ENCODE measurements at regions not wholly inside any gene's neighbourhood (a gene's known extent, or its start where the extent isn't known, plus 50 kb on each side); places are given as distances from the start of the nearest gene placed in this dataset.

DNA sequence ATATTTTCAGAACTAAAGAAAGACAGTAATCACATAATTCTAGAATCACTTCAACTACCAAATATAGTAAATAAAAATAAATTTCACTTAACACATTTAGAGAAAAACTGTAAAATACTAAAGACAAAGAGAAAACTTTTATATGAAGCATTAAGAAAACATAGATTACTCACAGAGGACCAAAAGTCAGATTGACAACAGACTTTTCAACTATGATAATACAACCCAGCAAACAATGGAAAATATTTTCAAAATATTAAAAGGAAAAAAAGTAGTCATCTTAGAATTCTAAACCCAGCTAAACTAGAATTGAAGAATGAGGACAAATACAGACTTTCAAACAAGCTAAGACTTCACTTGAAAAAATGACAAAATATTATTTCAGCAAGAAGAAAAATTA is 164.8 kb upstream of the ARID1B start:
- Histone ChIP-seq H3K9ac (no peak overlapping the region), H3K4me3 (ENCODE audit: low read depth, low read length) (no peak overlapping the region), H3K79me2 (no peaks in the 10 kb centered on the region), H3K36me3 (ENCODE audit: control insufficient read depth, insufficient read depth, low read length) (no peaks in the 10 kb centered on the region), H3K4me2 (ENCODE audit: low read length) (no peak overlapping the region), H3K27me3 (ENCODE audit: control insufficient read depth, insufficient read depth, low read length) (no peaks in the 10 kb centered on the region), H3K9me3 (ENCODE audit: control insufficient read depth, low read length) (no peaks in the 10 kb centered on the region), H3K4me1 (peaks cover 6% of the 10 kb centered on the region), H2AFZ (no peak overlapping the region), H3K27ac (no peak overlapping the region)
- TF ChIP-seq CTCF (IDR thresholded peaks at IDR 0.05) = no peak

GRCh38 chr6:156602066-156602385 is 175.2 kb upstream of the ARID1B start:
- H3K36me3 ChIP-seq (ENCODE audit: control insufficient read depth, insufficient read depth, low read length) = no peaks in the 10 kb centered on the region
- H2AFZ ChIP-seq = no peak overlapping the region
- no peak overlapping the region for H3K27ac ChIP-seq
- no peak for TF ChIP-seq CTCF (IDR thresholded peaks at IDR 0.05)
- H3K9me3 ChIP-seq (ENCODE audit: control insufficient read depth, low read length) = no peaks in the 10 kb centered on the region
- no peak overlapping the region for H3K9ac ChIP-seq
- H3K27me3 ChIP-seq (ENCODE audit: control insufficient read depth, insufficient read depth, low read length) = no peaks in the 10 kb centered on the region
- H3K4me3 ChIP-seq (ENCODE audit: low read depth, low read length) = no peak overlapping the region
- H3K4me1 ChIP-seq = peaks cover 11% of the 10 kb centered on the region
- no peaks in the 10 kb centered on the region for H3K79me2 ChIP-seq
- H3K4me2 ChIP-seq (ENCODE audit: low read length) = no peak overlapping the region

- Histone ChIP-seq H3K36me3 (ENCODE audit: control insufficient read depth, insufficient read depth, low read length) (no peaks in the 10 kb centered on the region), H3K9ac (no peak overlapping the region), H3K9me3 (ENCODE audit: control insufficient read depth, low read length) (no peaks in the 10 kb centered on the region), H2AFZ (no peak overlapping the region), H3K27me3 (ENCODE audit: control insufficient read depth, insufficient read depth, low read length) (no peaks in the 10 kb centered on the region), H3K79me2 (no peaks in the 10 kb centered on the region), H3K27ac (no peak overlapping the region), H3K4me2 (ENCODE audit: low read length) (no peak overlapping the region), H3K4me3 (ENCODE audit: low read depth, low read length) (no peak overlapping the region), H3K4me1 (peaks cover 11% of the 10 kb centered on the region)
- TF ChIP-seq CTCF (IDR thresholded peaks at IDR 0.05) = no peak
Observed at GRCh38 chr6:156601152-156602065, 175.8 kb upstream of the ARID1B start.

DNA sequence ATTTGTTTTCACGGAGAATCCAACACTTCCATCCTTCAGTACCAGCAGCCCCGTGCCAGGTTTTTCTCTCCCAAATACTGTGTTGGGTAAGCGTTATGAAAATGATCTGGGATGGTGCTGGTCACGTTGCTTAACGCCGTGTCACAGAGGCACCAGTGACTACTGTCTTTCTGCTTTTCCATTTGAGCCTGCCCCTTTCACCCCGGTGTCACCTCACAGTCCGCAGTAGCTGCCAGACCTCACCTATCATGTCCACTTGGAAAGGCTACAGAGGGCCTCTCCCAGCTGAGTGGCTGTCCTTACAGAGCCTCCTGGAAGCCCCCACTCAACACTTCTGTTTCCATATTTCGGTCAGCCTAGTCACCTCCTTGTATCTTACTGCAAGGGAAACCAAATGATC is 176.5 kb upstream of the ARID1B start:
- no peak for TF ChIP-seq CTCF (IDR thresholded peaks at IDR 0.05)
- Histone ChIP-seq H3K4me2 (ENCODE audit: low read length) (no peak overlapping the region), H3K4me1 (peaks cover 11% of the 10 kb centered on the region), H3K4me3 (ENCODE audit: low read depth, low read length) (no peak overlapping the region), H3K9ac (no peak overlapping the region), H3K9me3 (ENCODE audit: control insufficient read depth, low read length) (no peaks in the 10 kb centered on the region), H2AFZ (peak overlapping the region; percentile 83), H3K27ac (peak overlapping the region; percentile 57), H3K27me3 (ENCODE audit: control insufficient read depth, insufficient read depth, low read length) (no peaks in the 10 kb centered on the region), H3K36me3 (ENCODE audit: control insufficient read depth, insufficient read depth, low read length) (no peaks in the 10 kb centered on the region), H3K79me2 (no peaks in the 10 kb centered on the region)
